Sciatic nerve (tissue), 2 donors: ENCODE measurements at regions not wholly inside any gene's neighbourhood (a gene's known extent, or its start where the extent isn't known, plus 50 kb on each side); places are given as distances from the start of the nearest gene placed in this dataset.

Experiments used
- ATAC-seq: fragments of 200-7000 bp; cut with Tn5 transposase; one replicate; pipeline ENCODE4 v1.9.1; 2020; ENCODE audit warnings: mild to moderate bottlenecking, moderate library complexity
- DNase-seq: peaks from one replicate; pipeline ENCODE4 v3.0.0-alpha.2; 2020; ENCODE audit warnings: low spot score
- intact Hi-C: fragments of 100-400 bp; cut with DNase I; formaldehyde crosslinking; loops from one replicate; pipeline ENCODE4 v1.14.2; 2022
- donor health status: DM: no; HTN: no; CAD: no.
- donor health status: DM: no; HTN: no; CAD: no.

DNA sequence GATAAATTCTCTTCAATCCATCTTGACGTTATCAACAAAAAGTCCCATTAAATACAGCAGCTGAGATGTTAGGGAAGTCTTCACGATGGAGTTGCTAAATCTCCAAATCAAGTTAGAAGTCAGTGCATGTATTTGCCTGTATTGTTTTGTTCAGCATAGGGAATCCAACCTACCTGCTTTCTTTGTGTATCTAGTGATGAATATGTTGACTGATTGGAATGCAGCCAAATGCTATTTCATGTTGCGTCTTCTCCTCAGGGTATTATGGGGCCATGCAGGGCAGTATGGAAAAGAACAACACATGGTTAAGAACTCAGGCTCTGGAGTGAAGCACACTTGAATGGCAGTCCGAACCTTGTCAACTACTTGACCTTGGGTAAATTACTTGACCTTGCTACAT, 529.5 kb upstream of the ZNF462 start:
- ATAC-seq, result no peak
- intact Hi-C loops, result no loop called here
- no peak for DNase-seq

DNA sequence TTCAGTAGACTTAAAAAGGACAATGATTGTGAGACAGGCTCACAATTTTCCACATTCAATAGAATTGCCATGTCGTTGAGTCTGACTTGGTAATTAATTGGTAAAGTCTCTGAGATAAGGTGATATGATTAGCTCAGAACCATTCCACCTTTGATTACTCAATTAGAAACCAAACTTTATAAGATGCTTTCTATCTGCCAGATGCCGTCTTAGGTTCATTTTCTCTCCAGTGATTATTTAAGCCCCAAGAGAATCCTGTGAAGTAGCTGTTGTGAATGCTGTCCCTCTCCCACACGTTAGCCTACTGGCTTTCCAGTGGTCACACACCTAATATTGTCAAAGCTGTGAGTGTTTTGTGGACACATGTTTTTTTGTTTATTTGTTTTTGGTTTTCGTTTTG, 528.9 kb upstream of the ZNF462 start:
- intact Hi-C loops, result no loop called here
- ATAC-seq, result no peak
- DNase-seq, result no peak

DNA sequence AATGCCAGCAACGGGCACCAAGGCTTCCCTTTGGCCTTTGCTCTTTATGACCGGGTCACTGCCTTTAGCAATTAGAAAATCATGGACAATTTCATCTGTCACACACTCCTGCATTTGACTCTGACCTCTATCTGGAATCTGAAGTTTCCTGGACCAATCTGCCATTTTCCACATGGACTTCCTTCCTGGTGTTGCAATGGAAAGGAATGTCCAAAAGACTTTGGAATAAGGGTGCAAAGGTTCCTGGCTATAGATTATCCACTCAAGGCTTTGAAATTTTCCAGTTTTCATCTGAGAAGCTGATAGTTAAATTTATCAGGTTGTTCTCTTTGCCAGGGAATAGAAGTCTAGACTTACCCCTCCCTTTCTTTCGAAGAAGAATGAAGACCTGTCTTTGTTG, 523.1 kb upstream of the ZNF462 start:
- ATAC-seq (no peak), DNase-seq (no peak)
- intact Hi-C loops, result no loop called here

DNA sequence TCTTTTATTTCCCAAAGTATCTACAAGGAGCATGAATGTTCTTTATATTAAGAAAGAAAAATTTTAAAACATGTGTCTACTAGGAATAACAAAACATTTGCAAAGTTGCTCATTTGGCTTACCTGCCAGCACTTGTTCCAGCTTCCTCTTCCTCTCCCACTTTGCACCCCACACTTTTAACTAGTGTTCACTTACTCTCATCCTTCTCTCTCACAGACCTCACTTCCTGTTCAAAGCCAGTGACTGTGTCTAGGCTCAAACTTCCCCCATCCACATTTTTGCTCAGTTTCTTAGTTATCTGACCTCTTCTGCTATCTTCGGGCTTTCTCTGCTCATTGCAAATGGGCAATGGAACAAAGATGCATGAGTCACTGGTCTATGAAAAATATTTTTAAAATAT, 512.2 kb upstream of the ZNF462 start:
- DNase-seq (no peak), ATAC-seq (no peak)
- intact Hi-C loops, result no loop called here

DNA sequence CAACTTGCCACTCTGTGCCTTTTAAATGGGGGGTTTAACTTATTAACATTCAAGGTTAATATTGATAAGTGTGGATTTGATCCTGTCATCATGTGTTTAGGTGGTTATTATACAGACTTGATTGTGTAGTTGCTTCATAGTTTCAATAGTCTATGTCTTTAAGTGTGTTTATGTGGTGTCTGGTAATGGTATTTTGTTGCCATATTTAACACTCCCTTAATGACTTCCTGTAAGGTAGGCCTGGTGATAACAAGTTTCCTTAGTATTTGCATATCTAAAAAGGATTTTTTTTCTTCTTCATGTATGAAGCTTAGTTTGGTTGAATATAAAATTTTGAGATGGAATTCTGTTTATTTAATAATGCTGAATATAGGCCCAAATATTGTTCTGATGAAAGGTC, 506.0 kb upstream of the ZNF462 start:
- intact Hi-C loops, result no loop called here
- DNase-seq (no peak), ATAC-seq (no peak)

DNA sequence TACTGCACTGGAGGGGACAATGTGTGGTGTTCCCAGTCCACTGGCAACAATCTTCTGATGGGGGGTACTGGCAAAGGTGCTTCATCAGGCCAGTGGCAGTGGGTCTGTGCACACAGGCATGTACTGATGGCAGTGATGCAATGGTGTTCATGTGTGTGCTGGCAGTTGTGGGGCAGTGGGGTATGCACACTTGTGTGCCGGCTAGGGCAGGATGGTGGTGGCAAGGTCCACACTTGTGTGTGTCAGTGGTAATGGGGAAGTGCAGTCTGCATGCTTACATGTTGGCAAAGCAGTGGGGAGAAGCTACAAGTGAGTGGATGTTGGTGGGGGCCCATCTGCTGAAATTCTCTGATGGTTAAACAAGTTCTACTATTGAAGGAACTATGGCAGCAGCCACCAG, 504.6 kb upstream of the ZNF462 start:
- DNase-seq (no peak), ATAC-seq (no peak)
- intact Hi-C loops, result no loop called here

DNA sequence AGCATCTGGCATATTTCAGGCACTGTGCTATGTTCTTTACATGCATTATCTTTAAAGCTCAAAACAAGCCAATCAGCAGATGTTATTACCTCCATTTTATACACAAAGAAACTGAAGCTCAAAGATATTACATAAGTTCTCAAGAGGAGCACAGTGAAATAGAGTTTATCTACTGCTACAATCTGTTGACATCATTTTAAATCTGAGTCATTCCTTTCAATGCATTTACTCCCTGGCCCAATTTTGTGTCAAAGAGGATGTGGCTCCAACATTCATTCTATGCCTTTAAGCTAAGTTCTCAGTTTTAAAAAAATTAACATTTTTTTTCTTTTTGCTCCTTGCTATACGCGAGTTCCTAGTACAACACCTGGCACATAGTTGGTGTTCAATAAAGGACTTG, 486.3 kb upstream of the ZNF462 start:
- DNase-seq (no peak), ATAC-seq (no peak)
- intact Hi-C loops, result no loop called here

DNA sequence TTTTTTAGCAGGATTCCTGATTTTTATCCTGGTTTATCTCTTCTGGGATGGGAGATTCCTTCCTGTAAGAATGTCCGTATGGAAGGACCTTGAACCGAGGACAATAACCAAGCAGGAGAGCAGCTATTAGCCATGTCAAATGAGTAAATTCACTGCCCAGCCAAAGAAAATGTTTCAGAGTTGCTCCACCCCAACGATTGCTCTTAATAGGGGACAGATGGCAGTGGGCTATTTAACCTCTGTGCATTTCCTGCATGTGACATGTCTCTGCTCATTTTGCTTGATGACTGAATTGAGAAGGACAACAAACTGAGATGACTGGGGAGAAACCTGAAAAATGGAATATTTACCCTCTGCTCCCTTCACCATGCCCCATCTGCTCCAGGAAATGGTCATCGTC, 479.9 kb upstream of the ZNF462 start:
- DNase-seq (no peak), ATAC-seq (no peak)
- intact Hi-C loops, result no loop called here

DNA sequence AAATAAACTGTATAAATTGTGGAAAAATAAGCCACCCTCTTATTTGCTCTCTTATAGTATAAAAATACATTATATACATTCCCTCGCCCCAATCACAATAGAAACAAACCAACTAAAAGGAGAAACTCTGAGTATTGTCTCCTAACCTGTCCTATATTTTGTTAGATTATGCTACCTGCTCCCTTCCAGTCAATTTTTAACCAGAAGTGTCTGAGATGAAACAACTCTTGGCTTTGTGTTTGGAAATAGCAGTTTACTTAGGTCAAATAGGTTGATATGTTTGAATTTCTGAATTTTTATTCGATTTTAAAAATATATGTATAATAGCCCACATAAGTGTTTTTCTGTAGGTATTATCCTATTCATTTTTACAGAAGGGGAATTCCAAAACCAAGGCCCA, 475.0 kb upstream of the ZNF462 start:
- DNase-seq, result no peak
- intact Hi-C loops, result no loop called here
- no peak for ATAC-seq

DNA sequence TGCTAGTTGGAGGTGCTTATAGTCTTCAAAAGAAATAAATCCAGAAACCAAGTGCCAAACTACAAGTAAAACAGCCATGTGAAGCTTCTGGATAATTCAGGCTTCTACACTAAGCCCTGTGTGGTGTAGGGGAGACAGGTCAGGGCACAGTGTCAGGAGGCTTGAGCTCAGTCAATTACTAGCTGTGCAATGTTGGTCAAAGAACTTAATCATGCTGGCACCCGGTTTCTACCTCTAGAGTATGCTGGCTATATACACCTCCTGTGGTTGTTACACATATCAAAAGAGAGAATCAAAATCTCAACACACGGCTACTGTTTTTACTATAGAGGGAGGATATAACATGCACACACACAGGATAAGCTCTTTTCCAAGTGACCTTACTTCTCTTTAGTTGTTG, 469.7 kb upstream of the ZNF462 start:
- no peak for DNase-seq
- no peak for ATAC-seq
- intact Hi-C loops, result no loop called here

DNA sequence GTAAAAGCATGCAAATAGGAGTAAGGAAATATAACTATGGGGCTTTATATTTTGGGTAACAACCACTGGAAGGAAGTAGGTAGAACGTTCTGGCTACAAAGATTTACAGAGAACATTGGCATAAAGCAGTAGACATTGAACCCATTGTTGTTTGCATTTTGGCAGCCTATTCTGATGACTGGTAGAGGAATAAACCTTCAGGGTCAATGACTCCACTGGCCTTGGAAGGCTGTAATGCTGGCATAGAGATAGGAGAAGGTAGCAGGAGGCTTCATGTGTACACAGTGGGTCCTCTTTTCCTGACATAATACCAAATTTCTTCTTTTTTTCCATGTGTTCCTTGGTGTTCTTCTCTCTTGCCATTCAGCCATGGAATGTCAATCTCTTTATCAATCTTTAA, 462.8 kb upstream of the ZNF462 start:
- ATAC-seq (no peak), DNase-seq (no peak)
- intact Hi-C loops, result no loop called here

DNA sequence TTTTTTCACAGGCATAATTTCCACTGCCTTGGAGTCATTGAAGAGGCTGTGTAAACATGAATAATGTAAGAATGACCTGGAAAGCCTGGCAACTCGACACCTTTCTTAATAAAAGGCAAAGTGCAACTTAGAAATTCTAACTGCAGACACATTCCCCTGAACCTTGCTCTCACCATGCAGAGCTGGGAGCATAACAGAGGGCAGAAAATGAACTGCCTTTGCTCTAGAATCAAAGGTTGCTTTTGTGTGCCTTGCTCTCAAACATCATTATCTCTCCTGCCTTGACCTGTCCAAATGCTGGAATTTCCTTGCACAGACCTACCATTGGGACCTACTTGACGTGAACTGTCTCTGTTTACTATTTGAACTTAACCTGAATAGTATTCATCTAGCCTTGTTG, 462.0 kb upstream of the ZNF462 start:
- ATAC-seq (no peak), DNase-seq (no peak)
- intact Hi-C loops, result no loop called here

DNA sequence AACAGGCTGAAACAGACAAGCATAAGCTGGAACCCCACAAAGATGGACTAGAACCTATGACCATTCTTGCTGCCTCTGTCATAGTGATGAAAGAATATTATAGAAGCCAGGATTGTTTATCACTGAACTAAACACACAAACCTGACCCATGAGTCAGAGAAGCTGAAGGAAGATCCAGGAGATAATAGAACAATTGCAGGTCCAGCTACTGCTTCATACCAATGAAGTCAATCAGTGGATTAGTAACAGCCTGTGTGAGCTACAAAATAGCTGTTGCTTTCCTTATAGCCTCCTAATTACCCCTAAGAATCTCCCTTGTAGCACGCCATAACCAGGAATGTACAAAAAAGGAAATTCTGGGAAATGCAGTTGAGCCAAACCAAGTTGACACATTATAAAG, 459.9 kb upstream of the ZNF462 start:
- intact Hi-C loops, result no loop called here
- no peak for ATAC-seq
- DNase-seq, result no peak

DNA sequence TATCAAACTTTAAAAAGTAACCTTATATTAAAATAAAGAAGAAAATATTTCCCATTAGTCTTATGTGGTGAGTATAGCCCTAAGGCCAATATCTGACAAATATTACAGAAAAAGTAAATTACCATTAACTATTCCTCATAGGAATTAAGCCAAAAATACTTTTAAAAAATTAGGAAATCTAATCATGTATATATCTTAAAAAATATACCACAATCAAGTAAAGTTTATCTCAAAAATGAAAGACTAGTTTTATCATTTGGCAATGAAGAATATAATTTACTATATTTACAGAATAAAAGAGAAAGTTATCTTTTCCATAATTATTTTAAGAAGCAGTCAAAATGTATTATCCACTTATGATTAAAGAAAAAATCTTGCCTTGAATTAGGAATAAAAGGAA, 458.8 kb upstream of the ZNF462 start:
- ATAC-seq, result no peak

DNA sequence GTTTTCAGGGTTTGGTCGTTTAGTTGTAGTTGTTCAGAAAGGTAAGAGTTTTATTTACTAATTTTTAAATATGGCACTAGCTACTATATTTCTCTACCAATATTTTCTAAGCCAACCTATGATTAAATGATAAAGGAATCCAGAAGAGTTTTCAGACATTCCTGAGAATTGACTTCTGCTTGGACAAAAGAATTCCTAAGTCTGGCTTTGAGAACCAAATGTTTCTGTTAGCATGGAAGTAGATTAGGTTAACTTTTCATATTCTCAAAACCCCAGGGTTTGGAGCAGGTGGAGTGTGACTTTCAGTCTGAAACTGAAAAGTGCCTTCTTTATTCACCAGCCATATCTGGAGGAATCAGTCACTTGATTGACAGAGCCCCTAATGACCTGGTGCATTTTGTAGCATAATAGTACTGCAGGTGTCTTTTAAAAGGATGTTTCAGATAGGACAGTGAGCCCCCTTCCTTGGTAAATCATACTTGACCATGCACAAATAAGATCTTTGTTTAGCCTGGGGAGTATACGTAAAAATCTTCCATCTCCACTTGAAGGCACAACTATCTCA, 457.0 kb upstream of the ZNF462 start:
- DNase-seq (no peak), ATAC-seq (no peak)
- intact Hi-C loops, result no loop called here

More for the DNA sequence above, 458.8 kb upstream of the ZNF462 start:
- DNase-seq, result no peak
- intact Hi-C loops, result no loop called here

DNA sequence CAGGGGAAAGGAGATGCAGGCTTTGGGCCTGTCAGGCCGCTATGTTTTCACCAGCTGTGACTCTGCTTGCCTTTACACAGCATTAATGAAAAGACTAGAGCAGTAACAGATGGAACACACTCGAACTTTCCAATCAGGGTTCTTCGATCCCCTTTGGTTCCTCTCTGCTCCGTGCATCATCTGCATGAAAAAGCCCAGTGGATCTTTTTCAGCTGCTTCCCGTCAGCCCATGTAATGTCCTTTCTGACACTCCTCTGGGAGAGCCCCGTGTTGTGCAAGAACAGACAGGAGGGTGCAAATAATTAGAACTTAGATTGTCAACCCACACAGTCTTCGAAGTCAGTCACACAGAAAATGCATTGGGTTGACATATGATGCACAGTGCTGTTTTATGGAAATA, 448.9 kb upstream of the ZNF462 start:
- intact Hi-C loops, result no loop called here
- DNase-seq (no peak), ATAC-seq (no peak)

DNA sequence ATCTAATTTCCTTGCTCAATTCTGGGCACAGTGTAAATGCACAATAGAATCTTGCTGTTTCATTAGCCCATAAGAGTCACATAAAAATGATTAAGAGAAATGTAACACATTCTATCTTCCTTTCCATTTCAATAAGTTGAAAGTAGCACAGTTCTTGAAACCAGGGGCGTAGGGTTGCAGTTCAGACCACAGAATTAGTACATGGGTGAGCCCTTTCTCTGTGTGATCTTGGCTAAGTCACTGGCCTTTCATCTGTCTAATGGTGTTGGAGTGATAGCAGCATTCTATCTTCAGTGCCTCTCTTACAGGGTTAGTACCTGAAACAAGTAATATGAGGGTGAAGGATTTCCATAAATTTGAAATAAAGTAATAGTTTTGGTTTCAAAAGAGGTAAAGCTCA, 445.3 kb upstream of the ZNF462 start:
- intact Hi-C loops, result no loop called here
- ATAC-seq (no peak), DNase-seq (no peak)

DNA sequence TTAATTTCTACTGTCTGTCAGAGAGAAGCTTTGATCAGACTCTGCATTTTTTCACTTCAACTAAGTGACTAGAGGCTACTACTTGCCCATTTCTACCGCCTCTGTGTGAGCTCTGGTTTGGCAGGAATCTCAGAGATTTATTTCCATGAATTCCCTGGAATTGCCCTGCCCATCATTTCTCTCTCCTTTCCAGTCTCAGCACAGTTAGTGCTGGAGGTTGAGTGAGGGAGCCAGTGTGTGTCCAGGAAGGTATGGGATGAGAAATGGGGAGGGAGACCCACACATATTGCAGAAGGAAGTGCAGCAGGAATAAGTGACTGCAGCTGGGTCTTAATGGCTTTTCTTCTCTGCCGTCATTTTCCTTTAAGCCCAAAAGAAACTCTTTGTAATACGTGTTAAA, 443.1 kb upstream of the ZNF462 start:
- DNase-seq, result no peak
- no peak for ATAC-seq
- intact Hi-C loops, result no loop called here

DNA sequence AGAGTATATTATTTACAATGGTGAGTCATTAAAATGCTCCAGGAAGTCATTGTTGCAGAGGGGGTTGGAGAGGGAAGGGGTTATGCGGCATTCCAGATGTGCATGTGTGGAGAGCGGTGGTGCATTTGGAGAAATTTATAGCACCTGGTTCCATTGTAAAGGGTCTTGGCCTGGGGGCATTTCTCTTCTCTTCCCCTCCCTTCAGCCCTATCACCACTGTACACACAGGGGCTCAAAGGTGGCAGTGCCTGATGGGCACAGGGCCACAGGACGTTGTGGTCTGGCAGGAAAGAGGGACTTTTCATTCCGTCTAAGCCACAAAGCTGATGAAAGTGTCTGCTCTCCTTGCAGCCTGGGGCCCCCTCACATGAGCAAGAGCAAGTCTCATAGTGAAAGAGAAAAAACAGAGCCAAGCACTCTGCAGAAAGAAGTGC, 442.4 kb upstream of the ZNF462 start:
- intact Hi-C loops, result no loop called here
- no peak for DNase-seq
- ATAC-seq, result no peak

DNA sequence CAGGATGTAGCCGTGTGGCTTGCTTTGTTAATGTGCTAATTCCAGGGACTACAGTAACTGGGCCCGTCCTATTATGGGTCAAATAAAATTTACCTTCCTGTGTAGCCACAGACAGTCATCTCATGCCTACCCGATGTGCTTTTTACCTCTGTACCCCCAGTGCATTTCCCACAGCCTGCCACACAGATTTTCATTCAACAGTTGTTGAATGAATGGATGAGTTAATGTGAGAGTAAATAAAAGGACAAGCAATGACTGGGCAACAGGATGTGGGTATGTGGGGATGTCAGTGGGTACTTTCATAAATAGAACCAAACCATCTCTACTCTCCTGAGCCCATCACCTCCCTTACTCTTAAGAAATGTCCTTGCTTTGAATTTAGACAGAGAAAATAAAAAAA, 441.2 kb upstream of the ZNF462 start:
- intact Hi-C loops, result no loop called here
- ATAC-seq (no peak), DNase-seq (no peak)

DNA sequence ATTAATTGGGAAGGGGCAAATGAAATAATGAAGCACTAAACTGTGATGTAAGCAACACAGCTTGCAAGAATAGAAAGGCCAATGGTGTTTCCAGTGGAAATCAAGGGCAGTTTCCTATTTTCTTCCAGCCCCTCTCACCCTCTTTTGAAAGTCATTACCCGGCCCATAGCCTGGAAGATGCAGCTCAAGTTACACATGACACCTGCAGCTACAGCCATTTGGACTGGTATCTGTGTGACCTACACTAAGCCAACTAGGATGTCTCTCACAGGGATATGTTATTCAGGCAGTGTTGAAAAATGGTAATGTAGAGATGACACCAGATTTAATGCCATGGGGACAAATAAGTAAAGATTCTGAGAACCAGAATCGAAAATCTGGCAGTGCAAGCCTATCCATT, 439.4 kb upstream of the ZNF462 start:
- intact Hi-C loops, result no loop called here
- no peak for DNase-seq
- no peak for ATAC-seq

DNA sequence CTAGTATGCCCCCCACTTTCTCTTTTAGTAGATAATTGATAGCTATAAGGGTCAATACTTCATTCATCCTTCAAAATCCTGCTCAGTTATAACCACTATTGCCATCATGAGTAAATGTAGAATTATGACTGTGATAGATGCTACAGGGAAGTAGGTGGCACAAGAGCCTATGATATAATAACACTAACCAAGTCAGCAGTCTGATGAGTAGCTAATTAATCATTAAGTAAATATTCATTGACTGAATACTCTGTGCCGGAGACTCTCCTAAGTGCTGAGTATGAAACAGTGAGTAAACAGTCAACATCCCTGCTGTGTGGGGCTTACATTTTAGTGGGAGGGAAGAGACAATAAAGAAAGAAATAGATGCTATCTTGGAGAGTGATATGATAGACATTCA, 430.3 kb upstream of the ZNF462 start:
- intact Hi-C loops, result no loop called here
- ATAC-seq (no peak), DNase-seq (no peak)
